Liver (tissue), 8 donors: ENCODE measurements at regions not wholly inside any gene's neighbourhood (a gene's known extent, or its start where the extent isn't known, plus 50 kb on each side); places are given as distances from the start of the nearest gene placed in this dataset.

Source experiments
- DNase-seq: peaks from one replicate; pipeline ENCODE4 v3.0.0-alpha.2; 2017; ENCODE audit warnings: low spot score
- H3K27ac ChIP-seq, 2 donors: one replicate each; pipeline ENCODE4 v1.7.0; 2013; ENCODE audit warnings: inconsistent platforms in 2 of 2, low read length in 2 of 2, control low read depth in 1 of 2, low read depth in 1 of 2, mild to moderate bottlenecking in 1 of 2
- H3K27me3 ChIP-seq, 4 donors: one replicate each; pipeline versions ENCODE4 v1.6.1 to v1.7.0; 2013; ENCODE audit warnings: low read length in 3 of 4, inconsistent platforms in 1 of 4, mild to moderate bottlenecking in 1 of 4, moderate library complexity in 1 of 4; ENCODE audit not compliant: control insufficient read depth in 4 of 4, insufficient read depth in 4 of 4
- H3K36me3 ChIP-seq, 4 donors: one replicate each; pipeline versions ENCODE4 v1.6.1 to v1.7.0; 2013; ENCODE audit warnings: low read length in 3 of 4, mild to moderate bottlenecking in 3 of 4, low read depth in 1 of 4, moderate library complexity in 1 of 4; ENCODE audit not compliant: control insufficient read depth in 4 of 4, insufficient read depth in 3 of 4
- H3K4me1 ChIP-seq, 4 donors: one replicate each; pipeline versions ENCODE4 v1.6.1 to v1.7.0; 2013; ENCODE audit warnings: low read length in 3 of 4, mild to moderate bottlenecking in 3 of 4, moderate library complexity in 1 of 4; ENCODE audit not compliant: control insufficient read depth in 4 of 4, insufficient read depth in 4 of 4
- H3K4me3 ChIP-seq, 3 donors: one replicate each; pipeline versions ENCODE4 v1.6.1 to v1.7.0; 2013; ENCODE audit warnings: low read length in 3 of 3, control low read depth in 1 of 3, low read depth in 1 of 3, mild to moderate bottlenecking in 1 of 3
- H3K9ac ChIP-seq, 2 donors: one replicate each; pipeline ENCODE4 v1.7.0; 2013; ENCODE audit warnings: low read length in 2 of 2, mild to moderate bottlenecking in 2 of 2, moderate library complexity in 2 of 2, control low read depth in 1 of 2, low read depth in 1 of 2
- H3K9me3 ChIP-seq, 4 donors: one replicate each; pipeline versions ENCODE4 v1.6.1 to v1.7.0; 2013; ENCODE audit warnings: low read length in 3 of 4; ENCODE audit not compliant: control insufficient read depth in 4 of 4
- ATF3 ChIP-seq: IDR thresholded peaks from 2 replicates; pipeline ENCODE4 v1.6.1; 2016; ENCODE audit warnings: antibody characterized with exemption
- CTCF ChIP-seq: fragments of 150-350 bp; IDR thresholded peaks from 2 replicates; pipeline ENCODE4 v1.5.1; 2017; ENCODE audit warnings: improper control_type of control experiment, low read depth, low read length; ENCODE audit not compliant: missing input control
- EGR1 ChIP-seq, 2 donors: IDR thresholded peaks; 2 replicates each; pipeline ENCODE4 v1.6.1; 2016 to 2018; ENCODE audit warnings: antibody characterized with exemption in 2 of 2, low read depth in 2 of 2
- FOXA1 ChIP-seq: IDR thresholded peaks from 2 replicates; pipeline ENCODE4 v1.6.1; 2016; ENCODE audit warnings: antibody characterized with exemption
- FOXA2 ChIP-seq: IDR thresholded peaks from 2 replicates; pipeline ENCODE4 v1.6.1; 2016; ENCODE audit warnings: antibody characterized with exemption
- GABPA ChIP-seq, 2 donors: IDR thresholded peaks in 1 of 2; conservative IDR thresholded peaks in 1 of 2; 2 replicates each; pipeline ENCODE4 v1.6.1; 2016; ENCODE audit warnings: antibody characterized with exemption in 2 of 2, mild to moderate bottlenecking in 1 of 2, moderate library complexity in 1 of 2
- HNF4A ChIP-seq, 2 donors: conservative IDR thresholded peaks; 2 replicates each; pipeline ENCODE4 v1.6.1; 2016; ENCODE audit warnings: antibody characterized with exemption in 2 of 2, mild to moderate bottlenecking in 2 of 2
- HNF4G ChIP-seq: IDR thresholded peaks from 2 replicates; pipeline ENCODE4 v1.6.1; 2016; ENCODE audit warnings: antibody characterized with exemption
- JUND ChIP-seq, 2 donors: IDR thresholded peaks; 2 replicates each; pipeline ENCODE4 v1.6.1; 2016; ENCODE audit warnings: antibody characterized with exemption in 2 of 2
- MAX ChIP-seq: IDR thresholded peaks from 2 replicates; pipeline ENCODE4 v1.6.1; 2016; ENCODE audit warnings: antibody characterized with exemption
- NR2F2 ChIP-seq: IDR thresholded peaks from 2 replicates; pipeline ENCODE4 v1.6.1; 2016; ENCODE audit warnings: antibody characterized with exemption
- RAD21 ChIP-seq, 2 donors: IDR thresholded peaks; 2 replicates each; pipeline ENCODE4 v1.6.1; 2016; ENCODE audit warnings: antibody characterized with exemption in 2 of 2, mild to moderate bottlenecking in 2 of 2
- REST ChIP-seq: IDR thresholded peaks from 2 replicates; pipeline ENCODE4 v1.6.1; 2016; ENCODE audit warnings: antibody characterized with exemption, mild to moderate bottlenecking
- RXRA ChIP-seq, 2 donors: IDR thresholded peaks; 2 replicates each; pipeline ENCODE4 v1.6.1; 2017 to 2018; ENCODE audit warnings: antibody characterized with exemption in 2 of 2, mild to moderate bottlenecking in 1 of 2
- SP1 ChIP-seq: IDR thresholded peaks from 2 replicates; pipeline ENCODE4 v1.6.1; 2018; ENCODE audit warnings: antibody characterized with exemption, mild to moderate bottlenecking
- TAF1 ChIP-seq: conservative IDR thresholded peaks from 2 replicates; pipeline ENCODE4 v1.6.1; 2016; ENCODE audit warnings: antibody characterized with exemption, mild to moderate bottlenecking
- YY1 ChIP-seq: IDR thresholded peaks from 2 replicates; pipeline ENCODE4 v1.6.1; 2016; ENCODE audit warnings: antibody characterized with exemption, mild to moderate bottlenecking
- ZBTB33 ChIP-seq: IDR thresholded peaks from 2 replicates; pipeline ENCODE4 v1.6.1; 2016; ENCODE audit warnings: antibody characterized with exemption
- WGBS: extraction: QIAGEN DNeasy Blood & Tissue Kit; methylation state at CpG from one replicate; pipeline ENCODE4 v1.1.7; 2013; 5-methylcytosine and 5-hydroxymethylcytosine counted together
- donor health status: healthy.
- donor health status: healthy.
- donor health status: healthy.
- donor health status: healthy.
- donor health status: healthy.

- no peak overlapping the region for H3K4me3 ChIP-seq
- DNase-seq = no peak
- WGBS = 47% methylated on average over 8 of the region's 8 CpGs
- no peaks in the 10 kb centered on the region for H3K4me1 ChIP-seq
- no peaks in the 10 kb centered on the region for H3K9me3 ChIP-seq
- TF ChIP-seq ZBTB33 (no peak), MAX (no peak), NR2F2 (no peak), HNF4G (no peak), FOXA1 (no peak), RXRA (IDR thresholded peaks at IDR 0.05) (no peak), REST (no peak), ATF3 (no peak), HNF4A (conservative IDR thresholded peaks at IDR 0.05) (no peak), RAD21 (IDR thresholded peaks at IDR 0.05) (no peak), JUND (IDR thresholded peaks at IDR 0.05) (no peak), GABPA (IDR thresholded peaks at IDR 0.05 in 1 of 2, conservative IDR thresholded peaks at IDR 0.05 in 1 of 2) (no peak), FOXA2 (no peak), EGR1 (IDR thresholded peaks at IDR 0.05; ENCODE audit: low read depth in 2 of 2) (no peak), YY1 (no peak), TAF1 (no peak), SP1 (no peak), CTCF (no peak)
- no peak overlapping the region for H3K9ac ChIP-seq
- peaks cover 0 to 12% (median under 1%) of the 10 kb centered on the region in 4 donors for H3K27me3 ChIP-seq
- H3K27ac ChIP-seq = no peak overlapping the region
- no peaks in the 10 kb centered on the region for H3K36me3 ChIP-seq
Measured at GRCh38 chr3:157631478-157631877, 128.3 kb upstream of the VEPH1 start.

GRCh38 chr3:157626817-157627216 lies 123.6 kb upstream of the VEPH1 start:
- no peak overlapping the region for H3K27ac ChIP-seq
- H3K4me3 ChIP-seq = no peak overlapping the region
- H3K36me3 ChIP-seq = no peaks in the 10 kb centered on the region
- H3K4me1 ChIP-seq = no peaks in the 10 kb centered on the region
- WGBS = 46% methylated on average over 3 of the region's 3 CpGs
- H3K9me3 ChIP-seq = no peaks in the 10 kb centered on the region
- no peak for DNase-seq
- no peak overlapping the region for H3K9ac ChIP-seq
- H3K27me3 ChIP-seq = peaks cover 0 to 12% (median 0%) of the 10 kb centered on the region in 4 donors
- no peak for TF ChIP-seq NR2F2
- no peak for TF ChIP-seq TAF1
- TF ChIP-seq SP1 = no peak
- no peak for TF ChIP-seq JUND (IDR thresholded peaks at IDR 0.05)
- no peak for TF ChIP-seq CTCF
- TF ChIP-seq FOXA1 = no peak
- no peak for TF ChIP-seq RXRA (IDR thresholded peaks at IDR 0.05)
- TF ChIP-seq FOXA2 = no peak
- no peak for TF ChIP-seq ZBTB33
